HG03442 (cell line): ENCODE measurements at regions not wholly inside any gene's neighbourhood (a gene's known extent, or its start where the extent isn't known, plus 50 kb on each side); places are given as distances from the start of the nearest gene placed in this dataset.
"Not testable (repeated sequence)": the region's sequence is repeated elsewhere in the genome, so short reads cannot be mapped to it uniquely, and the experiment has no call there.

Source experiments
- ATAC-seq: cut with Tn5 transposase; IDR thresholded peaks from one replicate; pipeline ENCODE4 v1.9.1; 2021; ENCODE audit warnings: mild to moderate bottlenecking, moderate library complexity; ENCODE audit not compliant: unreplicated experiment

DNA sequence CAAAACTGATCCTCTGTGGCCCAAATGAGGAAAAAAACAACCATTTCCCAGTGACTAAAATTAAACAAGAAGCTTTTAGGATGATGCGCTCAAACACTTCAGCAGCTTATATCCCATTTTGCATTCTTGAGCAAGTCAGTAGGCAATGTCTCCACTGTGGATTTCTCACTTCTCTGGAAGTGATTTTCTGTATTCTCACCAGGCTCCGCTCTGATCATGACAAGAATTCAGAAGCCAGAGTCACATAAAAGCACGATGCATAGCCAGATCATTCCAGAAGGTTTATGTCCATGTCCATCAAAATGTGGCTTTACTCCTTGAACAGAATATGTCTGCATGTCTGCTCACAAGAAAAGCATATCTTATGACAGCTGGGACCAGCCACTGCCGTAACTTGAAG is 481.4 kb downstream of the ADRA2A start:
- ATAC-seq = no peak

DNA sequence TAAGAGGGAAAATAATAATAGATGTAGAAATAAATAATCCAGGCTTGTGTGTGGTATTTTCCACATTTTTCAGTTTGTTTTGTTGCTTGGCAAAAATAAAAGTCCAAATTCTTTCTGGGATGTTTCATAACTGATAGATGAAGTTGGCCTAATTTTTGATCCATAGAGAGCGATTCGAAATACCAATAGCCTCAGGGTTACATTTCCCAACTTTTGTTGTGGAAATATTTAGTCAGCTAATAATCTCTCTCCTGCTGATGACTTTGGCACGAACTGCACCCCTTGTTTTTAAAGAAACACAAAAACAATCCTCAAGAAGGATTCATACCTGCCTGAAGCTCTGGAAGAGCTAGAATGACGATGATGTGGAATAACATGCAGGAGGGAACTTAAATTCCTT is 483.2 kb downstream of the ADRA2A start:
- no peak for ATAC-seq

DNA sequence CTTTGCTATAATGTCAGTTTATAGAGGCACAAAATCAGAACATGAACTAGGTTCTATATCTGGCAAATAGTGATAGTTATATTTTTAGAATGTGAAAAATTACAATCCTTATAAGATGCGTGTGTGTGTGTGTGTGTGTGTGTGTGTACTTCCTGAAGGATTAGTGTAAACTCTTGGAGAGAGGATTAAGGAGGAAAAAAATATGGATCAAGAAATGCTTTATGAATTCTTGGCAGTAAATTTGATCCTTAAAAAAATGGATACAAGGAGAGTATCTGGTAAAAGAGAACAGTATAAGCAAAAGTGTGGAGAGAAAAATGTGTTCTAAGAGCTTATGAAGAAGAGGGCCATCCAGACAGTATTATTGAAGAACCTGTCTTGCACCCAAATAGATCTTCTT is 484.3 kb downstream of the ADRA2A start:
- ATAC-seq = no peak

DNA sequence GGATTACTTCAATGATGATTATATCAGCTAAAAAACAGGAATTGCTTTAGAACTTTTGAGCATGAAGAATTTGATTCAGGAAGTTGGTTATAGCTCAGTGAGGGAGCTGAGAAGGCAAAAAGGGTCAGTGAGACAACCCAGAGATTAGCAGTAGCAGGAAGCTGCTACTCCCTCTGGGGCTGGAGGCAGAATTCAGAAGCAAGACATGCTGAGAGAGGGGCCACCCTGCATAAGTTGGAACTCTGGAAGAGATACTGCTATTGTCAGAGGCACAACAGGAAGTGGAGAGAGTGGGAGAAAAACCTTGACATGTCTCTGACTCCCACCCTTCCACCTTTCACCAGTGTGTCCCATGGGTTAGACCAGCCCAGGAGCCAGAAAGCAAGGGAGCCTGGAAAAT is 488.7 kb downstream of the ADRA2A start:
- no peak for ATAC-seq

DNA sequence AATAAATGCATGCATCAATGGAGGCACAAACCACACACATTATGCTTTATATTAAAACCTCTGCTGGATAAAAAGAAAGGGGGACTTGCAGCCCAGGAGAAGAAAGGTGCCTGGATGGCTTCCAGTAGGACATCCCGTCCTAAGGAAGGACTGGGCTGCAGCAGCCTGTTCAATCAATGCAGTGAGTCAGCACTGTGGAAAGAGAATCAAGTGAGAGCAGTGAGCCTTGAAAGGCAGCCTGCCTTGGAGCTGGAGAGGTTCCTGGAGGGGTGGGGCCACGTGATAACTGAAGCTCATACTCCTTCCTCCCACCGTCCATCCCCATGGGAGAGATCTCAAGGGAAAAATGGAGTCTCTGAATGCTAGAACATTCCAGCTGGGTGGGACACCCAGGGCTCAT is 501.2 kb downstream of the ADRA2A start:
- ATAC-seq = no peak

DNA sequence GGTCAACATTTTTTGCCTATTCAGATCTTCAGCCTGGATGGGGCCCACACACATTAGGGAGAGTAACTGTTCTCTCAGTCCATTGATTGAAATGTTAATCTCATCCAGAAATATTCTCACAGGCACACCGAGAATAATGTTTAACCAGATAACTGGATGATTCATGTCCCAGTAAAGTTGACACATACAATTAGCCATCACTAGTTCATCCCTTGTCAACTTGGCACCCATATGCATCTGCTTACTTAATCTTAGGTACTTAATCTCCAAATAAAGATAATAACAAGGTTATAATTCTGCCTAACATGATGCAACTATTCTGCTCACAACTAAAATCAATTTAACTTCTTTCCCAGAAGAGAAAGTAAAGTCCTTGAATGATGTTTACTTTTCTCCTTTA is 502.6 kb downstream of the ADRA2A start:
- no peak for ATAC-seq

DNA sequence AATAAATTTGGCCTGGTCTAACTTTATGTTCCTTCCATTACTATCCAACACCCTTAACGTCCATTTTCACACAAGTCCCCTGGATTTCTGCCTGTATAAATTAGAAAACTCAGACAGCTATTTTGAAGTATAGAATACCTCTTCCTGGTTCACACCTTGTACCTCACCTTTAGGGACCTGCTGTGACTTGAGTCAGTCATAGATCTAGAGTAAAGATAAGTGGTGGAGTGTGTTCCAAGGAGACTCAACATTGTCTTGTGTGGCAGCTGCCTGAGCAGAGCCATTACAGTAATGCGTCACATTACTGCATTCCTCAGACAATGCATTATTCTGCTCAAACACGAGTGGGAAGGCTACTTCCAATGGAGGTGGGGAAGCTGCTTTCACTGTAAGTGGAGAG is 513.9 kb downstream of the ADRA2A start:
- ATAC-seq = no peak

DNA sequence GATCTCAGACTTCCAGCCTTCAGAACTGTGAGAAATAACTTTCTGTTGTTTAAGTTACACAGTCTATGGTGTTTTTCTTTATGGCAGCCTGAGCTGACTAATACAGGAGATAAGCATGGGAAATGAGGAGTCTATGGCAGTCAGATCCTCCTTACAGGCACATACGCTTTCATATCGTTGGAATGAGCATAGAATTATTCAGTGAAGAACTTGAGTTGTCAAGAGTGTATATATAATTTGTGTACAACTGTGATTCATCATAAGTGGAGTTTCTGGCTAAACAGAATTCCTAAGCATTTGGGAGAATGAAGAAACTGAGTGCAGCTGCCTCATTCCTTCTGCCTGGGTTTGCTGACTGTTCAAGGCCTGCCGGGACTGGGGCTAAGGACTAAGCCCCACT is 516.7 kb downstream of the ADRA2A start:
- ATAC-seq = no peak

DNA sequence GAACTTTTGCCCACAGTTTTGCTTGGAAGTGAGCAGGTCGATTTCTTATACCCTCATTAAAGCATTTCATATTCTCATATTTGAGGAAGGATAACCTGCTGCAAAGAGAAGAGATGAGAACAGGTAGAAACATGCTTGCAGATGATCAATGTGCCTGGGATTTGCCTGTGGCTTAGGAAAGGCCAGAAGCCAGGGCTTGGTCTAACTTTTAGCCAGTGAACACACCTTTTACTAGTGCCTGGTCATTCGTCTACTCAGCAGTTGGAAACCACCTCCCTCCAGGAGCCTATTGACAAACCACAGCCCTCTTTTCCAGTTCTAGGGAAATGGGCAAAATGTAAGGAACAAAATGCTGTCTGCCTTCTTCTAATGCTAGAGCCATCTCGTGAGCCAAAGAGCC is 518.3 kb downstream of the ADRA2A start:
- no peak for ATAC-seq

DNA sequence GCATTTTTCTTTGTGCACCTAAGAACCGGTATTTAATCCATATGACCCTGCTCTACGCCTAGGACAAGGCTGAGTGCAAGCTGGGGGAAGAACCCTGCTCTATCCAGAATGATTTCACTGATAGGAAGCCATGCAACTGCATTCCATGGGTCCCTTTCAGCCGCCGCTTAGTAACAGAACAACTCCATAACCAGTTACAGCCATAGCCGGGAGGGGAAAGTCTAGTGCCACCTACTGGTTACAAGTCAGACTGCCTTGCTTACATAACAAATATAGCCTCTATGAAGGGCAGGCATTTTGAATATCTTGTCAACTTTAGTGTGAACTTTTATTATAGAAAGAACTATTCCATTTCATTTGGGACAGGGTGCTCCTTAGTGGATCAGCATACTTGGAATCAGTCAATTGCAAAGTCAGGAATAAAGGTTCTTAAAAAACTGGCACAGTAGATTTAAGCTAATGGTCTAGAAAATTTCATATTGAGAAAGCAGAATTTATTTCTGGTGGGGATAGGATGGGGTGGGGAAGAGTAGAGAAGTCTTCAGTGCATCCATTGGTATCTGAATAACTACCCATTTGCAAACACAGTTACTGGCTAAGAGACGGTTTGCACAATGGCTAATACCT is 521.7 kb downstream of the ADRA2A start:
- ATAC-seq = peak; percentile 97

DNA sequence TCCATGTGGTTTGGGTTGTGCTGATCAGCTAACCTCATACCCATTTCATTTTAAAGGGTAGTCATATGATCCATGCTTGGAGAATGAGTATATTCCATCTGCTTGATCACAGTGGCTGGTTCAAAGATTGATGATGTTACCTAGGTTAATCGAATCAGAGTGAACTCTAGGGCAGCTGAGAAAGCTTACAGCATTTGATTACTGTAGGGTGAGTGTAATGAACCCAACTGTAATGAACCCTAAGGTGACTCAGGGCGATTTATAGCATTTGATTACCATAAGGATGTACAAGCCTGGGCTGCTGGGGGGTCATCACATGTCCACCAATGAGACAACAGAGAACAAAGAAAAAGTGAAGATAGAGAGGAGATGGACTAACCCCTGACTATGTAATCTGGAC is 523.1 kb downstream of the ADRA2A start:
- ATAC-seq = no peak

DNA sequence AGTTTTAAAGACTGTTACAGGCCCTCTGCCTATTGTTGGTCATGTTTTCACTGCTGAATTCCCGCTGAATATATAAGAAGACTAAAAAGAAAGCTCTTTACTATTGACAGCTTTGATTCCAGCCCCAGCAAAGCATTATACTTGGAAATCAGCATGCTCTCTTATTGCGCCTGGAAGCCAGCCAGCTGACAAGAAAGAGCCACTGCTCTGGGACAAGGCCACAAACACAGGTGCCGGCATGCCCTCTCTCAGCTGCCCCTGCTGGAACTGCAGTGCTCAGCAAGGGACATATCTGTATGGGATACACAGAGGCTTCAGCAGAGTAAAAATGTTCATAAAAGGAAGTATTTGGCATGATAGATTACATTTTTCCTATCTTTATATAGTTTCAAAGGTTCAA is 523.9 kb downstream of the ADRA2A start:
- no peak for ATAC-seq

DNA sequence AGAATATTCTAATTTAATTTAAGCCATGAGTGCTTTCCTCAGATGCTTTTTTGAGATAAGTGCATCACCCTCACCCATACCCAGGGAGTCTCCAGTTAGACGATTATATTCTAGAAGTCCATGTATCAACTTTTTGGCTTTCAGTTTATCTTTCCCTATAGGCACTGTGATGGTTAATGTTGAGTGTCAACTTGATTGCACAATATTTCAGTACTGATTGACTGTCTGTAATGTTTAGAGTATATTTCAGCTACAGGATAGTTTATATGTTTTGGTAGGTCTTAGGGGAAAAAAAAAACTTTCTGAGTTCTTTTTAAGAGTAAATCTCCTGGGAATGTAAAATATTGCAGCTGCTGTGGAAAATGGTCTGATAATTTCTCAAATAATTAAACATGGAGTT is 535.4 kb downstream of the ADRA2A start:
- no peak for ATAC-seq

DNA sequence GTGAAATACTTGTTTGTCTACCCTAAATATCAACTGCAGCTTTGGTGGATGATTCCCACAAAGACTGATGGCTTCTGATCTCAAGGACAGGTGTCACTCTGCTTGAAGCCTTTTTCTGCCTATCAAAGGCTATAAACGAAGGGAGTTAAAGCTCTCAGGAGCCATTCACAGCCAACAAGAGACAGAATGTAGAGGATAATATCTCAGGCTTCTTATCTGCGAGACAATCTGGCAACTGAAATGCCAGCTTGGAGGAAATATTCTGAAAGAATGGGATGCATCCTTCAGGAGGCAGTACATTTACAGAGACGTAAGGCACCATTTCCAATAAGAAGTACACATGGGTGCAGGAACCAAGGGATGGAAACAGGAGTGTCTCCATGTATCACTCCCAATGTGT is 549.4 kb downstream of the GPAM start:
- ATAC-seq = no peak

DNA sequence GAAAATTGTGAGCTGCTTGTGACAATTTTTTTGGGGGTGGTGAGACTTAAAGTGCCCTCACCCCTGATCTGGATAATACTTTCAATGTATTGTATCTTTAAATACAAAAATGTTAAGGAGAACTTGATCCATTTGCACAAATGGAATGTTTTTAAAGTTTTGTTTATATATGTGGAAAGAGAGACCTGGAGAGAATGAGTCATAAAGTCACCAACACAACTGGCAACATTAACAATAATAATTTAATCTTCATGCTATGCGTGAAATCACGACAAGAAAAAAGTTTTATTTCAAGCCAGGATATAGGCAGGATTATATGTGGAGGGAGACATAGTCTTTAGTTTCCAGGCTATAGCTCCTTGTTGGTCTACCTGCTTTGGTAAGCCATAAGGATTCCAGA is 537.5 kb downstream of the GPAM start:
- no peak for ATAC-seq

DNA sequence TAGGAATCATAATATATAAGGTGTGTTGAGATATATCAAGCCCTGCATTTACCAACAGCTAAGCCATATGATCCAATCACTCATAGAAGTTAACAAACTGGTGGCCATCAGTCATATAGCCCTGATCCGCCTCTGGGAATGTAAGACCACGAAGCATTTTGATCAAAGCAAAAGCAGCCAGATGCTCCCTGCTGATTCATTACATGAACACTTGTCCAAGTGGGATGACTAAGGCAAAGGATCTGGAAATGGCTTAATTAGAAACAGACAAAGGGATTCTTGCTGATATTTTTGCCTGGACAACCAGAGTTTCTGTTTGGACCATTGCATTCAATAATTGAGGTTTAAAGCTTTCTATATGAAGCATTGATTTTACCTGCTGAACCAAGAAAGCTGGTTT is 535.5 kb downstream of the GPAM start:
- no peak for ATAC-seq

DNA sequence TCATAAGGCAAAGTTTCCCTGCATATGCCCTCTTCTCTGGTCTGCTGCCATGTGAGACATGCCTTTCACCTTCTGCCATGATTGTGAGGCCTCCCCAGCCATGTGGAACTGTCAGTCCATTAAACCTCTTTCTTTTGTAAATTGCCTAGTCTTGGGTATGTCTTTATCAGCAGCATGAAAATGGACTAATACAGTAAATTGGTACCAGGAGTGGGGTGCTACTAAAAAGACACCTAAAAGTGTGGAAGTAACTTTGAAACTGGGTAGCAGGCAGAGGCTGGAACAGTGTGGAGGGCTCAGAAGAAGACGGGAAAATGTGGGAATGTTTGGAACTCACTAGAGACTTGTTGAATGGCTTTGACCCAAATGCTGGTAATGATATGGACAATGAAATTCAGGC is 534.5 kb downstream of the GPAM start:
- ATAC-seq = not testable (repeated sequence)

DNA sequence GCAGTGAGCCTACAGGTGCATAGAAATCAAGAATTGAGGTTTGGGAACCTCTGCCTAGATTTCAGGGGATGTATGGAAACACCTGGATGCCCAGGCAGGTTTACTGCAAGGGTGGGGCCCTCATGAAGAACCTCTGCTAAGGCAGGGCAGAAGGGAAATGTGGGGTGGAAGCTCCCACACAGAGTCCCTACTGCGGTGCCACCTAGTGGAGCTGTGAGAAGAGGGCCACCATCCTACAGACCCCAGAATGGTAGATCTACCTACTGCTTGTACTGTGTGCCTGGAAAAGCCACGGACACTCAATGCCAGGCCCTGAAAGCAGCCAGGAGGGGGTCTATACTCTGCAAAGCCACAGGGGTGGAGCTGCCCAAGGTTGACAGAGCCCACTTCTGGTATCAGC is 533.5 kb downstream of the GPAM start:
- no peak for ATAC-seq

DNA sequence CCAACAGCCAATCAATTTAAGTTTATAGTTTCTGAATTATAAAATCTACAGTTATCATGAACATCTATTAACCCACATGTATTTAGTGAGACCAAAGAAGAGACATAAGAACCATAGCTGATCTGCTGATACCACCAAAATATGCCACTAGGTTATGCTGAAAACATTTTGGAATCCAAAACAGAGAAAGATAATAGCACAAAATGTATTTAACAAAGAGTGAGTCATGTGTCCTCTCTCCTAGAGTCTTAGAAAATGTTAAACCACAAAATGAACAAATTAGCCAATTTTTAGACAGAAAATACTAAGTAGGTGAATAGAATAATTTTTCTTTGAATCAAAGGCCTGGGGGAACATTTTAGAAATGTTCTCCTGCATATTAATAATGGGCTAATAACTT is 527.5 kb downstream of the GPAM start:
- ATAC-seq = no peak

DNA sequence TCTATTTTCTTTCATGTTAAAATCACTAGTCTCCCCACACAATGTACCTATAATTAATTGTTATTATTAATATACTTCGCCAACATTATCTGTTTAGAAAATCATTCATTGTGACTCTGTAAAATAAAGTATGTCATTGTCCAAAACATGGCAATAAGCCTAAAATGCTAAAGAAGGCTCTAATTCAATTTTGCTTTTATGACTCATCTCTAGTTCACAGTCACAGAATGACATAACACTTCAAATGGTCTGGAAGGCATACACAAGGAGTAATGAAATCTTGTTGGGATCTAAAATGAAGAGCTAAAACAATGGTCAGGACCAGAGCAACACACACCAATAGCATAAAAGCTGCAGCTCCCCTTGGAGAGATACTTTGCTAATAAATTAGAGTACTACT is 505.8 kb downstream of the GPAM start:
- no peak for ATAC-seq

DNA sequence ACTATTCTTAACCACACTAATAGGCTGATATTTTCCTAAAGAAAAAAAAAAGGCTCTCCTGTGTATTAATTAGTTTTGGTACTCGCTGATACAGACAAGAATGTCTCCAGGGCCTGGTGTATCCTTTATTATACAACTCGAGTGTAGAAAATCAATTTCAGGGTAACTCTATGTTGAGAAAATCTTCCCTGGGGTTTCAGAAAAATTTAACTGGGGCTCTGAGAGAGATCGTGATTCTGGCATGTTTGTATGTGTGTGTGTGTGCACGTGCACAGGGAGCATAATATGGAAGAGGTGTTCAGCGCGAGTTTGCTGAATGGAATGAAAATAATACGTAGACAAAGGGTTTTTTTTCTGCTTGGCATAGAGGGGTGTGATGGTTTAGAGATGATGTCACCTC is 496.8 kb downstream of the GPAM start:
- ATAC-seq = no peak

DNA sequence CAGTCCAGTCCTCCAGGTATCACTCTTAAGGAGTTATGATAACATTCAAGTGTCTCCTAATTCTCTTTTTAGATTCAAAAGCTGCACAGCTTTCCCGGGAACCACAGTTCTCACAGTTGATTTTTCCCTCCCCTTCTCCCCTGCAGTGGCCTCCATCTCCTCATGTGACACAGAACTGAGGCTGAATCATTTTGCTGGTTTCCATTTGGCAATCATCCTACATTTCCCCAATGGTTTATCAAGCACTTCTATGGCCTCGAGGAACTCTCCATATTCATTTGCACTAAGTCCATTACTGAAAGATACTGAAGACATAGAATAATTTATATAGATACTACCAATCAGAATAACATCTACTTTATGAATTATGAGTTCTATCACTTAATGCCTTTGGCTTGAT is 484.9 kb downstream of the GPAM start:
- no peak for ATAC-seq

DNA sequence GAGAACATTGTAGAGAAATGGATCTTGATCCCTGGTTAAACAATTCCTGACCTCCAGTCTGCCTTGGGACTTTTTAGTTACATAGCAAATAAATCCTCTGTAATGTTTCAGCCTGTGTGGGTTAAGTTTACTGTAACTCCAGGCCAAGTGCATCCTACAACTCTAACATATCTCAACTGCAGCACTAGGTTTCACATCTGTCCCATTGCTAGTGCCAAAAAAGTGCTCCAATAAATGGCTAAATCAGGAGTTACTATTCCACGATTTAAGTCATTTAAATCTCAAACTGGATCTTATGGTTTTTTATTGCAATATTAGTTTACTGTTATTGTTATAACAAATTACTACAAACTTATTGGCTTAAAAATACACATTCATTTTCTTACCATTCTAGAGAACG is 479.6 kb downstream of the GPAM start:
- ATAC-seq = no peak

DNA sequence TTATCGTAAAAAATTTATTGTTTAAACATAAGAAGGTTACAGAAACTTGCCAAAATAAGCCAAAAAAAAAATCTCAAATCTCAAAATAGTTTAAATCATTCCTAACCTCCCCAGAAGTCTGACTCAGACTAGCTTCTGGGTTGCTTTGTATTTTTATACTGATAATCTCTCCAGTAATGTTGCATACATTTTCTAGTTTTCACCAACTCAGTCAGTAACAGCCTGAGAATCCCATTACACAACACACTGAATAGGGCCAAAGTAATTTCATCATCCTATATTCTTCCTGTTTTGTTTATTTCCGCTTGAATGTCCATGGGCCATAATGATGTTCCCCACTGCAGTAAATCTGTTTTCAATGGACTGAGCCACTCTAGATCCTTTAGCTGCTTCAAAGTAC is 478.5 kb downstream of the GPAM start:
- ATAC-seq = no peak
